ENCODE measurements at regions not wholly inside any gene's neighbourhood (a gene's known extent, or its start where the extent isn't known, plus 50 kb on each side); places are given as distances from the start of the nearest gene placed in this dataset.

- H3K79me2 ChIP-seq (ENCODE audit: low read length), result no peaks in the 10 kb centered on the region
- H3K9ac ChIP-seq (ENCODE audit: low read length), result no peak overlapping the region
- TF ChIP-seq EZH2phosphoT487 (IDR thresholded peaks at IDR 0.05; ENCODE audit: low read depth) (no peak), CTCF (IDR thresholded peaks at IDR 0.05; ENCODE audit: low read depth, low read length) (no peak)
- peaks cover 3% of the 10 kb centered on the region for H3K36me3 ChIP-seq (replicated peaks; ENCODE audit: low read depth, low read length)
- no peak overlapping the region for H3K4me3 ChIP-seq (ENCODE audit: low read length)
- no peak overlapping the region for H3K27ac ChIP-seq (ENCODE audit: low read length)
- peaks cover 16% of the 10 kb centered on the region for H3K4me1 ChIP-seq (ENCODE audit: low read length)
- no peaks in the 10 kb centered on the region for H3K9me3 ChIP-seq (ENCODE audit: insufficient read depth, low read length)
- H4K20me1 ChIP-seq (ENCODE audit: insufficient read depth, low read length), result no peaks in the 10 kb centered on the region
- no peak overlapping the region for H2AFZ ChIP-seq (ENCODE audit: low read depth, low read length)
- H3K4me2 ChIP-seq (ENCODE audit: low read length), result no peak overlapping the region
- H3K27me3 ChIP-seq (ENCODE audit: low read depth, low read length), result no peaks in the 10 kb centered on the region
These were observed 188.4 kb downstream of the AHR start for GRCh38 chr7:17486835-17487234.

GRCh38 chr7:17487343-17487742 is 188.9 kb downstream of the AHR start:
- Histone ChIP-seq H3K9ac (ENCODE audit: low read length) (no peak overlapping the region), H3K4me2 (ENCODE audit: low read length) (no peak overlapping the region), H3K4me1 (ENCODE audit: low read length) (peaks cover 20% of the 10 kb centered on the region), H3K27ac (ENCODE audit: low read length) (no peak overlapping the region), H3K79me2 (ENCODE audit: low read length) (no peaks in the 10 kb centered on the region), H3K27me3 (ENCODE audit: low read depth, low read length) (no peaks in the 10 kb centered on the region), H3K36me3 (replicated peaks; ENCODE audit: low read depth, low read length) (peaks cover 1% of the 10 kb centered on the region), H3K9me3 (ENCODE audit: insufficient read depth, low read length) (no peaks in the 10 kb centered on the region), H4K20me1 (ENCODE audit: insufficient read depth, low read length) (no peaks in the 10 kb centered on the region), H2AFZ (ENCODE audit: low read depth, low read length) (no peak overlapping the region), H3K4me3 (ENCODE audit: low read length) (no peak overlapping the region)
- TF ChIP-seq EZH2phosphoT487 (IDR thresholded peaks at IDR 0.05; ENCODE audit: low read depth) (no peak), CTCF (IDR thresholded peaks at IDR 0.05; ENCODE audit: low read depth, low read length) (no peak)

- no peaks in the 10 kb centered on the region for H3K79me2 ChIP-seq (ENCODE audit: low read length)
- no peak overlapping the region for H3K27ac ChIP-seq (ENCODE audit: low read length)
- peaks cover 30% of the 10 kb centered on the region for H3K4me1 ChIP-seq (ENCODE audit: low read length)
- no peaks in the 10 kb centered on the region; the same call in 1 of the 2 replicates for H4K20me1 ChIP-seq (ENCODE audit: insufficient read depth, low read length)
- no peak for TF ChIP-seq CTCF (IDR thresholded peaks at IDR 0.05; ENCODE audit: low read depth, low read length)
- TF ChIP-seq EZH2phosphoT487 (IDR thresholded peaks at IDR 0.05; ENCODE audit: low read depth), result no peak
- H3K9me3 ChIP-seq (ENCODE audit: insufficient read depth, low read length), result no peaks in the 10 kb centered on the region
- H3K9ac ChIP-seq (ENCODE audit: low read length), result no peak overlapping the region
- H3K4me3 ChIP-seq (ENCODE audit: low read length), result no peak overlapping the region
- no peaks in the 10 kb centered on the region for H3K27me3 ChIP-seq (ENCODE audit: low read depth, low read length)
- no peaks in the 10 kb centered on the region for H3K36me3 ChIP-seq (replicated peaks; ENCODE audit: low read depth, low read length)
- peak overlapping the region; percentile 27 for H3K4me2 ChIP-seq (ENCODE audit: low read length)
- no peak overlapping the region for H2AFZ ChIP-seq (ENCODE audit: low read depth, low read length)
These were observed 190.4 kb downstream of the AHR start for GRCh38 chr7:17488829-17489228.

- H3K4me2 ChIP-seq (ENCODE audit: low read length), result no peak overlapping the region
- H3K9me3 ChIP-seq (ENCODE audit: insufficient read depth, low read length), result no peaks in the 10 kb centered on the region
- no peaks in the 10 kb centered on the region for H3K36me3 ChIP-seq (replicated peaks; ENCODE audit: low read depth, low read length)
- H3K4me1 ChIP-seq (ENCODE audit: low read length), result peaks cover 27% of the 10 kb centered on the region
- no peaks in the 10 kb centered on the region for H3K79me2 ChIP-seq (ENCODE audit: low read length)
- H4K20me1 ChIP-seq (ENCODE audit: insufficient read depth, low read length), result no peaks in the 10 kb centered on the region; the same call in 1 of the 2 replicates
- H3K4me3 ChIP-seq (ENCODE audit: low read length), result no peak overlapping the region
- TF ChIP-seq EZH2phosphoT487 (IDR thresholded peaks at IDR 0.05; ENCODE audit: low read depth), result no peak
- TF ChIP-seq CTCF (IDR thresholded peaks at IDR 0.05; ENCODE audit: low read depth, low read length), result no peak
- no peak overlapping the region for H2AFZ ChIP-seq (ENCODE audit: low read depth, low read length)
- no peak overlapping the region for H3K9ac ChIP-seq (ENCODE audit: low read length)
- H3K27me3 ChIP-seq (ENCODE audit: low read depth, low read length), result no peaks in the 10 kb centered on the region
- no peak overlapping the region for H3K27ac ChIP-seq (ENCODE audit: low read length)
These were observed 191.5 kb downstream of the AHR start for GRCh38 chr7:17489961-17490360.
